HepG2 (cell line): ENCODE measurements at regions not wholly inside any gene's neighbourhood (a gene's known extent, or its start where the extent isn't known, plus 50 kb on each side); places are given as distances from the start of the nearest gene placed in this dataset.

Source experiments
- ATF7-NPFF ChIP-seq: sonication (generic); formaldehyde crosslinking; IDR thresholded peaks from 2 replicates; pipeline ENCODE4 v1.8.1; 2023; ENCODE audit warnings: mild to moderate bottlenecking, low read depth, missing genetic modification reagents, moderate library complexity
- FLYWCH1 ChIP-seq: sonication (generic); formaldehyde crosslinking; IDR thresholded peaks from 2 replicates; pipeline ENCODE4 v1.8.1; 2023; ENCODE audit warnings: mild to moderate bottlenecking, missing genetic modification reagents
- HMG20A ChIP-seq: IDR thresholded peaks from 2 replicates; pipeline ENCODE4 v1.6.1; 2016; ENCODE audit warnings: borderline replicate concordance
- MAFG ChIP-seq: sonication (generic); formaldehyde crosslinking; IDR thresholded peaks from 2 replicates; pipeline ENCODE4 v1.5.1; 2020; ENCODE audit warnings: mild to moderate bottlenecking, missing genetic modification reagents
- RBFOX2 ChIP-seq: fragments of 200-400 bp; formaldehyde crosslinking; IDR thresholded peaks from 2 replicates; pipeline ENCODE4 v1.6.1; 2017; ENCODE audit warnings: low read depth, mild to moderate bottlenecking, low read length
- RCOR2 ChIP-seq: IDR thresholded peaks from 2 replicates; pipeline ENCODE4 v1.6.1; 2016; ENCODE audit warnings: missing biosample characterization, missing genetic modification reagents
- RFX5 ChIP-seq: IDR thresholded peaks from 2 replicates; pipeline ENCODE4 v1.6.1; 2011; ENCODE audit warnings: low read depth, low read length, improper control_type of control experiment
- TAF15 ChIP-seq: fragments of 200-400 bp; formaldehyde crosslinking; IDR thresholded peaks from one replicate; pipeline ENCODE4 v1.6.1; 2018; ENCODE audit warnings: mild to moderate bottlenecking, low read depth, low read length; ENCODE audit not compliant: poor library complexity, severe bottlenecking
- TBP ChIP-seq: sonication (generic); formaldehyde crosslinking; IDR thresholded peaks from 2 replicates; pipeline ENCODE4 v1.5.0; 2020; ENCODE audit warnings: missing genetic modification reagents
- ZNF124 ChIP-seq: sonication (generic); formaldehyde crosslinking; IDR thresholded peaks from 2 replicates; pipeline ENCODE4 v1.4.0; 2020; ENCODE audit warnings: missing genetic modification reagents
- TF ChIP-seq, protein P1 (sequence below): sonication (generic); formaldehyde crosslinking; IDR thresholded peaks from 2 replicates; pipeline ENCODE4 v1.4.0; 2020; ENCODE audit warnings: missing genetic modification reagents
- TF ChIP-seq, protein P2 (sequence below): IDR thresholded peaks from 2 replicates; pipeline ENCODE4 v1.6.1; 2016; ENCODE audit warnings: low read depth, borderline replicate concordance
- TF ChIP-seq, protein P3 (sequence below): sonication (generic); formaldehyde crosslinking; IDR thresholded peaks from 2 replicates; pipeline ENCODE4 v1.4.0; 2020; ENCODE audit warnings: missing genetic modification reagents

DNA sequence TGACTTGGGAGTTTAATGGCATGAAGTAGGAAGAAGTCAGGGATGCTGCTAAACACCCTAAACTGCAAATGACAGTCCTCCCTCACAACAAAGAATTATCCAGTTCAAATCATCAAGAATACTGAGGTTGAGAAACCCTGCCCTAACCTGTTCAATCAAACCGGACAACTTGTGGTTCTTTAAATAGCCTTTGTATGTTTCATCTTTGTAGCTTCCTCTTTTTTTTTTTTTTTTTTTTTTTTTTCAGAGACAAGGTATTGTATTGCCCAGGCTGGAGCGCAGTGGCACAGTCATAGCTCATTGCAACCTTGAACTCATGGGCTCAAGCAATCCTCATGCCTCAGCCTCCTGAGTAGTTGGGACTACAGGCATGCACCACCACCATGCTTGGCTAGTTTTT, 52.5 kb upstream of the TTC29 start:
- TF ChIP-seq RCOR2 (CRISPR knock-in tag), result no peak
- no peak for TF ChIP-seq RFX5
- TF ChIP-seq, protein P1, sequence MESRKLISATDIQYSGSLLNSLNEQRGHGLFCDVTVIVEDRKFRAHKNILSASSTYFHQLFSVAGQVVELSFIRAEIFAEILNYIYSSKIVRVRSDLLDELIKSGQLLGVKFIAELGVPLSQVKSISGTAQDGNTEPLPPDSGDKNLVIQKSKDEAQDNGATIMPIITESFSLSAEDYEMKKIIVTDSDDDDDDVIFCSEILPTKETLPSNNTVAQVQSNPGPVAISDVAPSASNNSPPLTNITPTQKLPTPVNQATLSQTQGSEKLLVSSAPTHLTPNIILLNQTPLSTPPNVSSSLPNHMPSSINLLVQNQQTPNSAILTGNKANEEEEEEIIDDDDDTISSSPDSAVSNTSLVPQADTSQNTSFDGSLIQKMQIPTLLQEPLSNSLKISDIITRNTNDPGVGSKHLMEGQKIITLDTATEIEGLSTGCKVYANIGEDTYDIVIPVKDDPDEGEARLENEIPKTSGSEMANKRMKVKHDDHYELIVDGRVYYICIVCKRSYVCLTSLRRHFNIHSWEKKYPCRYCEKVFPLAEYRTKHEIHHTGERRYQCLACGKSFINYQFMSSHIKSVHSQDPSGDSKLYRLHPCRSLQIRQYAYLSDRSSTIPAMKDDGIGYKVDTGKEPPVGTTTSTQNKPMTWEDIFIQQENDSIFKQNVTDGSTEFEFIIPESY (CRISPR knock-in tag), result no peak
- no peak for TF ChIP-seq FLYWCH1 (CRISPR knock-in tag)
- TF ChIP-seq TAF15, result no peak
- TF ChIP-seq MAFG (CRISPR knock-in tag), result no peak
- no peak for TF ChIP-seq TBP (CRISPR knock-in tag)
- TF ChIP-seq ATF7-NPFF (CRISPR knock-in tag), result no peak
- TF ChIP-seq RBFOX2, result no peak
- TF ChIP-seq, protein P2, sequence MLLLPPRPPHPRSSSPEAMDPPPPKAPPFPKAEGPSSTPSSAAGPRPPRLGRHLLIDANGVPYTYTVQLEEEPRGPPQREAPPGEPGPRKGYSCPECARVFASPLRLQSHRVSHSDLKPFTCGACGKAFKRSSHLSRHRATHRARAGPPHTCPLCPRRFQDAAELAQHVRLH (CRISPR knock-in tag), result no peak
- TF ChIP-seq HMG20A (CRISPR knock-in tag), result no peak
- TF ChIP-seq, protein P3, sequence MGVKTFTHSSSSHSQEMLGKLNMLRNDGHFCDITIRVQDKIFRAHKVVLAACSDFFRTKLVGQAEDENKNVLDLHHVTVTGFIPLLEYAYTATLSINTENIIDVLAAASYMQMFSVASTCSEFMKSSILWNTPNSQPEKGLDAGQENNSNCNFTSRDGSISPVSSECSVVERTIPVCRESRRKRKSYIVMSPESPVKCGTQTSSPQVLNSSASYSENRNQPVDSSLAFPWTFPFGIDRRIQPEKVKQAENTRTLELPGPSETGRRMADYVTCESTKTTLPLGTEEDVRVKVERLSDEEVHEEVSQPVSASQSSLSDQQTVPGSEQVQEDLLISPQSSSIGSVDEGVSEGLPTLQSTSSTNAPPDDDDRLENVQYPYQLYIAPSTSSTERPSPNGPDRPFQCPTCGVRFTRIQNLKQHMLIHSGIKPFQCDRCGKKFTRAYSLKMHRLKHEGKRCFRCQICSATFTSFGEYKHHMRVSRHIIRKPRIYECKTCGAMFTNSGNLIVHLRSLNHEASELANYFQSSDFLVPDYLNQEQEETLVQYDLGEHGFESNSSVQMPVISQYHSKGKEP (CRISPR knock-in tag), result no peak
- no peak for TF ChIP-seq ZNF124 (CRISPR knock-in tag)
